NCI-H2029 treated with DMSO at 0.1 percent for 48 hours (cell line): ENCODE measurements at regions not wholly inside any gene's neighbourhood (a gene's known extent, or its start where the extent isn't known, plus 50 kb on each side); places are given as distances from the start of the nearest gene placed in this dataset.

Experiments
- DNase-seq: peaks from one replicate; lab custom pipeline; 2025; lab: John Stamatoyannopoulos, UW

GRCh38 chr15:93190238-93190637, 101.2 kb upstream of the RGMA start:
- no peak for DNase-seq

- no peak for DNase-seq
These were observed 100.5 kb upstream of the RGMA start for GRCh38 chr15:93189561-93189960.

- DNase-seq: no peak
These were observed 99.2 kb upstream of the RGMA start for GRCh38 chr15:93188236-93188635.

DNA sequence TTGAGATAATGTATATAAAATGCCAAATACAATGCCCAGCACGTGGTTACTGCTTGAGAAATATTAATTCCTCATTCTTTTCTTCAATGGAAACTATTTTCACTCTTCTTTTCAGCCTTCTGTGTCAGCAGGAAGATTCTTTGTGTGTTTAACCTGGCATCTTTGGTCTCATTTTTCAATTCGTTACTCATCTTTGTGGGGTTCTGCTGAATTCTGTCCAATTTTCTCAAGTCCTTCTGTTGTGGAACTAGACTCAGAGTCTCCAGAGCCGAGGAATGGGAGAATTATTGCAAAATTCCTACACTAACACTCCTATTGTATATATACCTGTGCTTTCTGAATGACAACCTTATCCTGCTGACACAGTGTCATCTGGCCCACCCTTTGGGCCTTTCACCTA, 96.8 kb upstream of the RGMA start:
- no peak for DNase-seq

DNA sequence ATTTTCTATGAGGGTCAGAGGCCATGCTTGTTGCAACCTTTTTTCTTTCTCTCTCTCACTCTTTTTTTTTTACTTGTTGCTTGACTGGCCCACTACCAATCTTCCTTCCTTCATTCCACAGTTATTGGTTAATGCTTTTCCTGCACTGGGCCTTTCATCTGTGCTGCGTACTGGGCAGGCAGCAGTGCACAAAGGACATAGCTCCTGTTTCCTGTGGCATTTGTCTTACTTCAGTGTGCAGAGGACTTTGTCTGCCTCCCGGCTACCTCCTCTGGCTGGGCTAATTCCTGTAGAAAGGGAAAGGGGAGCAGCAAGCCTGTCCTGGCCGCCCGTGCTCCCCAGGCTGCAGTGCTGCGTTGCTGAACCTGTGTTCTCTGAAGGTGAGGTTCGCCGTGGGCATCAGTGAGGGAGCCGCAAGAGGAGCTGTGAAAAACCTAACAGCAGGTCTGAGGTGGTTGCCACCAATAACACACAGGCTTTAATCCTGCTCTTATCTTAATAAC, 93.7 kb upstream of the RGMA start:
- no peak for DNase-seq

DNA sequence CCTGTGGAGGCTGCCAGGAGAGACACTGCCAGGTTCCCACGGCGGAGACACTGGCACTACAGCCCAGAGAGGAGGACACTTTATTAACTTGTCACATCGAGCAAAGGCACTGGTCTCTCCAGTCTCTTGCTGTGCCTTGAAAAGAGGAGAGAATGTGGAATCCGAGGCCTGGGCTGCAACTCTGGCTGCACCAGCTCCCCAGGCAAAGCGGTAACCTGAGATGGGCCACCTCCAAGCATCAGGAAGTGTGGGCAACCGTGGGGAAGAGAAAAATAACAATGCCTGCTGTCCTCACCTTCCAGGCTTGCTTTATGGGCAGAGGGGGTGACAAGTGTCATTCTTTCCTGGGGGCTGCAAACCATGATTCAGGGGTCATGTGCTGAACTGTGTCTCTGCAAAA, 91.6 kb upstream of the RGMA start:
- no peak for DNase-seq

- no peak for DNase-seq
These were observed 91.1 kb upstream of the RGMA start for GRCh38 chr15:93180128-93180527.

- no peak for DNase-seq
These were observed 90.7 kb upstream of the RGMA start for GRCh38 chr15:93179700-93180102.

DNA sequence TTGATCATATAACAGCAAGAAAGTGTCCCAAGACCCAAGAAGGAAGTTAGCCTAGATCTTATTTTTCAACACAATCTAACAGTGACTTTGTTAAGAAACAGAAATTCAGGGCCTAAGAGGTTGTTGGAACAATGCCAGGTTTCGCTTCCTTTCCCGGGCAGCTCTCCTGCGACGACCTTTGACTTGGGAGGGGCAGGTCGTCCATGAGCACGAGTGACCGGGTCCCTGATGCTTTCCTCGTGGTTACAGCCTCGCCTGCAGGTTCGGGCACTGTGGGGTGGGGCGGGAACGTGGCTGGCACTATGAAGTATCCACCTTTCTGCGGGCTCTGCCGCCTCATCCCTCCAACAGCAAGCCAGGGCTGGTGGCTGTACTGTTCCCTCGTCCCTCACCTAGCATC, 90.1 kb upstream of the RGMA start:
- DNase-seq: no peak

DNA sequence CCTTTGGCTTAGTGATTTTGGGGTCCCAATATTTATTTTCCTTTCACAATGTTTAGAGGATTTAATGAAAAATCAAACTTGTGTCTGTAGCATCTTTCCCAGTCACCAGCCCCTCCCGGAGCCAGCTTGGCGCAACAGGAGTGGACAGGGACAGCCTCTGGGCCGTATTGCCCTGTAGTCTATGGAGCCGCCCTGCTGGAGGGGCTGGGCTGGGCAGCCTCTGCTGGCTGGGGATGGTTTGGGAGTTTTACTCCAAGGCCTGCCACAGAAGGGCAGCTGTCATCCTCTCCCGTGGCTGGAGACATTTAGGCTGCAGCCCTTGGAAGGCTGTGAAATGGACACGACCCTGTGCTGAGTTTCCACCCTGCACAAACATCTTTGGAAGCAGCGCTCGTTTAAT, 89.4 kb upstream of the RGMA start:
- no peak for DNase-seq

DNA sequence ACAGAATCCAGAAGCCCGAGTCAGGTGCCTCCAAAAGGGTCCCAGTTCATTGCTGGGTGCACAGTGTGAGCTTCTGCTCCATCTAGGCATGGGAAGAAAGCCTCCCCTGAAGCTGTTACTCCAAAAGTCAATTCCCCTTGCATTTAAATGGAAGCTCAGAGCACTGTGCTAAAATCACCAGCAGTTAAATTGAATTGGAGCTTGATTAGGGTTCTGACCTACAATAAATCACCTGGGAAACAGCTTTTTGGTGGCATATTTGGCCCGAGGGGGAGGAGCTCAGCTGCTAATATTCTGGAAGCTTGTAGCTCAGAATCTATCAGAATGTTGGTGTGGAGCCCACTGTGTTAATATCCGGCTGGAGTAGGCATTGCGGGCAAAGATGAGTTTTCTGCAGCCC, 87.1 kb upstream of the RGMA start:
- DNase-seq: no peak

DNA sequence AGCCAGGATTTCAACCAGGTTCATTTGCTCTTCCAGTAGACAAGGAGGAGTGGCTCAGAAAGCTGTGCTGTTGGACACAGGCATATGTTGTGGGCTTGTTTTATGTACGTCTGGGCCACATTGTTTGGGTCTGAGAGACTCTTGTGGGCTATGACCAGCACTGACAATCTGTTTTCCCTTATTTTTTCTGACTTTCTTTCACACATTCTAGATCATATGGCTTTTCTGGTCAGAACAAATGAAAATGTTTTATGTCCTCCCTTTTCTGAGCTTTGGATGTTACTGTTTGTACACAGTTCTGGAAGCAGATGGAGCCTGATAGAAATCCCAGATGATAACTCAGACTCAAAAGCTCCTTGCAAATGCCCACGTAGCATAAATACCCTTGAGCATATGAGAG, 85.8 kb upstream of the RGMA start:
- no peak for DNase-seq

GRCh38 chr15:93173369-93173768, 84.4 kb upstream of the RGMA start:
- no peak for DNase-seq

- no peak for DNase-seq
These were observed 82.5 kb upstream of the RGMA start for GRCh38 chr15:93171476-93171875.

GRCh38 chr15:93170329-93170728, 81.3 kb upstream of the RGMA start:
- no peak for DNase-seq

GRCh38 chr15:93168910-93169309, 79.9 kb upstream of the RGMA start:
- no peak for DNase-seq

DNA sequence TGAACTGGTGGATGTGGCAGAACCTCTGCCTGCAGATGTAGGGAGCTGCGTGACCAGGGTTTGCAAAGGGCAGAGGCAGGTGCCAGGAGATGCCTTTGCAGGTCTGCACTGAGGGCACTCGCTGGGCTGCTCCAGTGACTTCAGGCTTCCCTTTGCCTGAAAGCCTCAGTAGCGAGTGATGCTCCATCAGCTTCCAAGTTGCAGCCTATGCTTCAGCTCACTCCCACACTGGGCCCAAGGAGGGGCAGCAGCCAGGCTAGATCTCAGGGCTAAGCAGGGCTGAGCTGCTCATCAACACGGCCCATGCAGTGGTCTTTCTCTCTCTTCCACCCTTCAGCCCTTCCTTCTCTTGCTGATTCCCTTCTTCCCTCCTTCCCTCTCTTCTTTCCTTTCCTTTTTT, 78.3 kb upstream of the RGMA start:
- no peak for DNase-seq

GRCh38 chr15:93166675-93167074, 77.7 kb upstream of the RGMA start:
- no peak for DNase-seq

DNA sequence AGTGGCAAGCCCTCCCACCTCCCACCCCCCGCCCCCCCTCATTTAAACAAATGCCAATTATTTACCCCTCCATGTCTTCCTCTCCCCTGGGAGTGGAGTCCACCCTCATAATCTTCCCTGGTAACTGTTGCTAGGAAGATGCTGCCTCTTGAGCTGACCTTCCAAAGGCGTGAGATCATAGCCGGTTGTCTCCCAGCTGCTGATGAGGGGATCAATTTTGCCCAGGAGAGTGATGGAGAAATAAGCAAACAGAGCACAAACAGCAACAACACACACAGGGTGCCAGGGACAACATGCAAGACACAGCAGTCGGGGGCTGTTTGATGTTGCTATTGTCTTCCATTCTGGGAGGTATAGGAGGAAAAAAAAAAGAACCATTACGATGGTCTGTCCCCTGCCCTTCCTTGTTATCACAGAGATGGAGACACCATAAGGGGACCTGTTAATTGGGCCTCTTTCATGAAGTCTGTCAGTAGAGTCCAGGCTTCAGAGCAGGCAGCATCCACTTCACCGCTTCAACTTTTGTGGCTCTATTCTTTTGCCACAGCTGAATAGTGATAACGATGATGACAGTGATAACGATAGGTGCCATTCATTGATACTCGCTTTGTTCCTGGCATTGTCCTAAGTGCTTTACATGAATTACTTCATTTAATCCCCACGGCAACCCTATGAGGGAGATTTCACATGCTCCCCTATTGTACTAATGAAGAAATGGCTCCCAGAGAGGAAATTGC, 76.9 kb upstream of the RGMA start:
- DNase-seq: no peak

- no peak for DNase-seq
These were observed 75.4 kb upstream of the RGMA start for GRCh38 chr15:93164409-93164808.

DNA sequence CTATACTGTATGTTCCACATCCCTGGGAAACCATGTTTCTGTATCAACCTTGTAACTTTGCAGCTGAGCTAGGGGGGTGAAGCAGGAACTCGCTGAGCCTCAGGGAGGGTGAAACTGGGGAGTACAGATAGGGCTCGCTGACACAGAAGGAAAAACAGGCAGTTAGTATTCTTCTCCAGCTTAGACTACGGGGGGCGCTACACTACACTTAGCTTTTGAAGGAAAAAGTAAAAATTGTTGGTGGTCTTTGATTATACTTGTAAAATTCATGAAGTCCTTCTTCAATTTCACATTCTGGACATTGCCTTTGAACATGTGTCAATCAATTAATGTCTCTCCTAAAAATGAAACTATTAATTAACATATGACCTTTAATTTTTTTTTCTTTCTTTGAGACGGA, 73.5 kb upstream of the RGMA start:
- DNase-seq: no peak

DNA sequence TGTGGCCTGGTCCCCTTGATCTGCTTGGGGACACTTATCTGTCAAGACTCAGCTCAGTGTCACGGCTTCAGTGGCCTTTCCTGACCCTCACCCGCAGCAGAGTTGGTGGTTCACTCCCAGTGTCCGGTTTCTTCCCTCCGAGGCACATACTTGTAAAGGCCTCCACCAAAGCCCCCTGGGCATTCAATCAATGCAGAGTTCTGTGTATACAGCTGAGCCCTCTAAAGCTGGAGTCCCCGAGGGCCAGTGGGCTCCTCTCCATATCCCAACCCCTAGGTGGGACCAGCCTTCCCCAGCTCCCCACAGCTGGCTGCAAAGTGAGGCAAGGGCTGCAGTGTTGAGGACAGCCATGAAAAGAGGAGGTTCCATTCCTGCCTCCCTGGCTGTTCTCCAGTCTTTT, 70.9 kb upstream of the RGMA start:
- DNase-seq: no peak

- no peak for DNase-seq
These were observed 69.3 kb upstream of the RGMA start for GRCh38 chr15:93158097-93158900.

GRCh38 chr15:93154666-93155065, 65.7 kb upstream of the RGMA start:
- no peak for DNase-seq
